SU-DHL-6 (cell line): ENCODE measurements at regions not wholly inside any gene's neighbourhood (a gene's known extent, or its start where the extent isn't known, plus 50 kb on each side); places are given as distances from the start of the nearest gene placed in this dataset.

Source experiments
- EZH2phosphoT487 ChIP-seq: fragments of 200-600 bp; sonication (generic), shearing (Covaris generic); conservative IDR thresholded peaks from 2 replicates; pipeline ENCODE4 v1.6.1; 2018; ENCODE audit warnings: mild to moderate bottlenecking, antibody characterized with exemption, low read length, moderate library complexity, mixed read lengths
- TF ChIP-seq, protein P1 (sequence below): fragments of 200-600 bp; sonication (generic); IDR thresholded peaks from one replicate; pipeline ENCODE4 v1.5.1; 2017; ENCODE audit warnings: antibody characterized with exemption, mild to moderate bottlenecking, low read length, moderate library complexity; ENCODE audit not compliant: insufficient read depth, poor library complexity, severe bottlenecking

DNA sequence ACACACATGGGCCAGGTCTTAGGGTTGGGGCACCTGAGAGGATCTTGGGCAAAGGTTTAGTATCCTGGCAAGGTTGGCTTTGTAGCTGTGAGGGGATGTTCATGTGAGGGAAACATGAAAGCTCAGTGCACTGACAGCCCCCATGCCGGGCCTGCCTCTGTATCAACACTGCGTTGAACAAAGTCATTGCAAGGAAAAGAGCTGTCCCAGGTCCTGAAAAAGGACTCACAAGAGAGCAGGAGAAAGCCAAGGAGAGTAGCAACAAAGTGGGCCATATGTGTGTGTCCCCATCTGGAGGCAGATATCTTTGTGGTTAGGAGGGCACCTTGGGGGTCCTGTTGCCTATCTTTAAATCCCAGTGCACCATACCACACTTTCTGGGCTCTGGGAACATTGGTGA is 237.8 kb upstream of the THSD7B start:
- TF ChIP-seq, protein P1, sequence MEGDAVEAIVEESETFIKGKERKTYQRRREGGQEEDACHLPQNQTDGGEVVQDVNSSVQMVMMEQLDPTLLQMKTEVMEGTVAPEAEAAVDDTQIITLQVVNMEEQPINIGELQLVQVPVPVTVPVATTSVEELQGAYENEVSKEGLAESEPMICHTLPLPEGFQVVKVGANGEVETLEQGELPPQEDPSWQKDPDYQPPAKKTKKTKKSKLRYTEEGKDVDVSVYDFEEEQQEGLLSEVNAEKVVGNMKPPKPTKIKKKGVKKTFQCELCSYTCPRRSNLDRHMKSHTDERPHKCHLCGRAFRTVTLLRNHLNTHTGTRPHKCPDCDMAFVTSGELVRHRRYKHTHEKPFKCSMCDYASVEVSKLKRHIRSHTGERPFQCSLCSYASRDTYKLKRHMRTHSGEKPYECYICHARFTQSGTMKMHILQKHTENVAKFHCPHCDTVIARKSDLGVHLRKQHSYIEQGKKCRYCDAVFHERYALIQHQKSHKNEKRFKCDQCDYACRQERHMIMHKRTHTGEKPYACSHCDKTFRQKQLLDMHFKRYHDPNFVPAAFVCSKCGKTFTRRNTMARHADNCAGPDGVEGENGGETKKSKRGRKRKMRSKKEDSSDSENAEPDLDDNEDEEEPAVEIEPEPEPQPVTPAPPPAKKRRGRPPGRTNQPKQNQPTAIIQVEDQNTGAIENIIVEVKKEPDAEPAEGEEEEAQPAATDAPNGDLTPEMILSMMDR, result no peak
- TF ChIP-seq EZH2phosphoT487, result no peak
